Activated CD4-positive, alpha-beta T cell treated with anti-CD3 and anti-CD28 coated beads for 48 hours (primary cell): ENCODE measurements at regions not wholly inside any gene's neighbourhood (a gene's known extent, or its start where the extent isn't known, plus 50 kb on each side); places are given as distances from the start of the nearest gene placed in this dataset.

Experiments
- DNase-seq: peaks from one replicate; pipeline ENCODE4 v3.0.0-alpha.2; 2020

DNA sequence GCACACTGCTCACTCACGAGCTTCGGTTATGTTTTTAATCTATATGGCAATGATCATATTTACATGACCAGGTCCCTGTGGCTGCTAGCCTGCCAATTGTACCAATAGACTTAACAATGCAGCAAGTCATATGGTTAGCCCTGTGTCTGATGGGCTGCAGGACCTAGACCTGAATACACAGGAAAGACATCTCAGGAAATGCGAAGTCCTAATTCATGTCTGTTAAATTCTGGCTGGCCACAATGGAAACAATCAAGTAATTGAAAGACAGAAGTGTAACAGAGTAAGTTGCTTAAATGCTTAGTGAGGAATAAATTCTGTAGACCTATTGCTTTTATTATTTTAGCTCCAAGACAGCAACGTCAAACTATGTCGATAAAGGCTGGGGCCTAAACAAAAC is 112.4 kb upstream of the FZD8 start:
- no peak for DNase-seq

DNA sequence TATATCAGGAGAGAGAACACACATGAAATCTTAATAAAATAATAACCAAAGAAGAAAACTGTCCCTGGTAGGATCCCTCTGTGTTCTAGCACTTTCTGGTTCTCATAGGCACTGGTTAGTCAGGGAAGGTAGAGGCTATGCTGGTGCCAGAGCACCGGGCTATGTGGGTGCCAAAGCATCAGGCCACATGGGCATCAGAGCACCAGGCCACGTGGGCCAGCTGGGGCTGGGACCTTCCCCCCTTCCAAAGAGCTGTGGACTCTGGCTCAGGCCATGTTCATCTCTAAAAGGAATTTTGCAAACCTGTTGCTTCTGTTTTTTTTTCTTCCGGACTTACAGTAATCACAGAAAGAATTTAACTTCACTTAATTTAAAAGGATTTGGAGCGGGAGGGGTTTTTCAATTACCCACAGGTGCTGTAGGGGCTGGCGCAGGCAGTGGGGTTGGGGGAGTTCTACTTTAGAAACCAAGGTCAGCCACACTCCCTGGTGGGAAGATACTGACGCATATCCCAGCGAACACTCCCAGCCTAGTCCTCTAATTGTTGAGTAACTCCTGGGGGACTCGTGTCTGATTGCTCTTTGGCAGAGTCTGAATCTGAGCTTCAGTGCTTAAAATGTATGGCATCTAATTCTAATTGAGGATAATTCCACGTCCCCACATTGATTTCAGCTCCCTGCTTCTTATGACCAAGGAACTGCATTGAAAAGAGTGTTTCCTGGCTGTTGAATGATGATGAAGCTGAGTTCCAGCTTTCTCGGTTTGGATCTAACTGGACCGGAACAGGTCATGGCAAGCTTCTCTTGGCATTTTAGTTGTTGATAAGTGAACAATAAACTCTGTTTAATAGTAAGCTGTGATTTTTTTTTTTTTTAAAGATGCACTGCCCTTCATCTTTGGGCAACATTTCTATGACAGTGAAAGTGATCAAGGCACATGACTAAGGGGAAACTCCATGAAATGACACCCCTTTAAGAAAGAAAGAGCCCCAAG is 110.7 kb upstream of the FZD8 start:
- DNase-seq: no peak

DNA sequence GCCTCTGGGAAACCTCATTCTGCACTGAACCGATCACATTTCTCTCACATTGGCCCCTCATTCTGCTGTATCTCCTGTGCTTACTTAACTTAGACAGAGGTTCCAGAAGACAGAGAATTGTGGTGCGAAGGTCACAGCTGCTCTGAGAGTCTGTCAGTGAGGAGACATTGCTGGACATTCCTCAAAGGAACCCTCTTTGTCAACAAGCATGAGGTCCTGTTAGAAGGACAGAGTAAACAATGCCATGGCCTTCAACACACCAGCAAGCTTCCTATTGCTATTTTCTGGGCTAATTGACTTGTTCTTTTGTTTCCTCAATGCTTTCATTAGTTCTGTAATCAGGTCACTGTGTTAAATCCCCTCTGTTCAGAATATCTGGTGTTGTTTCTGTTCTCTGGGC is 109.3 kb upstream of the FZD8 start:
- no peak for DNase-seq

DNA sequence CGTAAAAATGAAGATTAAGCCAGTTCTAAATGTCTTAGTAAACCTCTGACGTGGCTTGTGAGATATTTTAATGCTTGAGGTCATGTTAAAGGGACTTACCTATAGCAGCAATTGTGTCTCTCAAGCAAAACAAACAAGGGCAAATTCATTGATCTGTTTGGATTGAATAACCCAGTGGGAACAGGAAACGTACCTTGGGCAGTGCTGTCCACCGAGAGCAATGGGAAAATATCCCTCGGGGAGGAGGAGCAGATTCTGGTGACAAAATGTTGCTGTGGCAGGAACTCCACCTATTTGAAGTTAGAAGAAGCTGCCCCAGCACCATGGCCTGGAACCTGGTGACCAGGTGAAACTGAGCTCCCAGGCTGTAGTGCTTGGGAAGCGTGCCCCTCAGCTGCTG is 107.1 kb upstream of the FZD8 start:
- no peak for DNase-seq

DNA sequence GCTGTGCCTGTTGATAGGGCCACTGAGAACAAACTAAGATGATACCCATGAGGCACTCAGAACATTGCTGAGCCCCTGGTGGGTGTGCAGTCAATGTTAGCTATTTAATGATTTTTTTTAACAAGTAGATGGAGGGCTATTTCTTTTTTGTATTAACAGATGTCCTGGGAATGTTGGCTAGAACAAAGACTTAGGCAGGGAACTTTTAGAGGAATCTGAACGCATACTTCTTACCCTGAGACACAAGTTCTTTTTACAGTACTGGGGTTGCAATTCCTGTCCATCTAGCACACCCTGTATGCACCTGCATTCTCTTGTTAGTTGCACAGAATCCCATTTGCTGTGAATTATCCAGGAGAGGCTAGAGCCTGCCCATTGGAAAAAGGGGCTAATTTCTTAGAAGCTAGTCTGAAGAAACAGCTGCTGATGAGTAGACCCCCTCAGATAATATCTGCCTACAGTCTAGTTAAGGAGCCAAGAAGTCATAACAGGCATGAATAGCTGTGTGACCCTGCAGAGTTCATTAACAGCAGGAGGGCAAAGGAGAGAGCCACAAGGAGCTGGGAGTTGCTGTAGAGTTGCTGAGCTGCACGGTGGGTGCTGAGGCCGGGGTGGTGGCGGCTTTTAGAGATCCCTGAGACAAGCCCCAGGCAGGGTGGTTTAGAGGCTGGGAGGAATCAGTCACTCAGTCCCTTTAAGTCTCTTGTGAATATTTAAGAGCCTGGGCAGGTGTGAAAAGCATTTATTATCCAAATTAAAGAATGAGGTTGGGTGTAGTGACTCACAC is 103.7 kb upstream of the FZD8 start:
- DNase-seq: no peak

DNA sequence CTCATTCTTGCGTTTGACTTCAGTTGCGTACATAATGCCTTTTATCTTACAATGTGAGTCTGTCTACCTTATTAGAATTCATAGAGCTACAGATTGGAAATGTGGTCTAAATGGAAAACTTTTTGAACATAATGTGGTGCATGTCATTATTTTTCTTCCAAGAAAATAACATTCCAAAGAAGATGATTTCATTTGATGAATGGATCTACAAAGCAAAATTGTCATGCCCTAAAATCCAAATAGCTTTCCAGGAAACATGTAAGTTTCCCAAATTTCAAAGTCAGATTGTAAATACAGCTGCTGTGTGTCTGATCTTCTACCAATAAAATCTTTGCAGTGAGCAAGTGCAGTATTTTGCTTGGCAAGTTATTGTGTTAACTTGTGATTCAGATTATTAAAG is 101.8 kb upstream of the FZD8 start:
- no peak for DNase-seq

DNA sequence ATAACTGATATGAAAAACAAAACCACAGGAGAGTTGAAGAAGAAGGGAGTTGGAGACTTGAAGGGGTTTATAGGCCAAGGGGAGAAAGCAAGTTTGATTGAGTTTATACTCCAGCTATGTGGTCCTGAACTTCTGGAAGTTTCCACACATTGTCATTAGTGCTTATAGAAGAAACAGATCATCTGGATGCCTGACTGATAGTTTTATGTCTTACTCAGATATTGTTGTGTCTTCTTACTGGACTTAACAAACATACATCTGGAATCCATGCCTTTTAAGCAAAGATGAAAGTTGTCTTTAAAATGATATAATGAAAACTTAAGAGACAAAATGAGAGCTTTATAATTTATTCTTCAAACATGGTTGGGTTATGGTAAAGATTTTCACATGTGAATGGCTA is 101.3 kb upstream of the FZD8 start:
- DNase-seq: no peak

DNA sequence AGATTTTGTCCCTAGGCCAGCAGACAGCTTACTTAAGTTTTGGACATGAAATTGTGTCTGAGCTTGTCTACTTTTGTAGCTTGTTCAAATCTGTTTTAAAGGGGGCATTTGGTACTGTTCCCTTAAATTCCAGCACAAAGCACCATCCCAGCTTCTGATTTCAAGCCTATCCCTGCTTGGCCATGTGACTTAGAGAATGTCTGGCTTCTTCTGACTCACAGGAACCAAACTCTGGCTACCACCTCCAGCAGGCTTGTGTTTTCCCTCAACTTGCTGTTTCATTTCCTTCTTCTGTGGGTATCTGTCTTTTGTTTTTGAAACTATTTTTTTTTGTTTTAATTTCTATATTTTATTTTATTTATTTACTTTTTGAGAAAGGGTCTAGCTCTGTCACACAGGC is 97.9 kb upstream of the FZD8 start:
- no peak for DNase-seq

DNA sequence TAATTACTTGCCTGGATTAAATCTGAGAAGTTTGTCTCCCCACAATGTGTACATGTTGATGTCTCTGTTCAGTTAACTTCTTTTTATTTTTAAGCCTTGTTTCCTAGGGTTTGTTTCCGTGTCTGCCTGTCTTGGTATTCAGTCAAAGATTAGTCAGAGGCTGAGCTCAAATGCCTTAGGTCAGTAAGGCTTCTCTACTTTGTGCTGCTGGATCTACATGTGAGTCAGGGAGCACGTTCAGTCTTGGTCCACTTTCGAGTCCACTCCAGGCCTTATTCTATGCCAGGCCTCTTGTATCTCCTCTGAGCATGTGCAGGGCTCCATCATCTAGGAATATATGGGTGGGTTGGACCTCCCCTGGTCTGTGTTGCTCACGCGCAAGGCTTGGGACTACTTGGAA is 93.3 kb upstream of the FZD8 start:
- DNase-seq: no peak

DNA sequence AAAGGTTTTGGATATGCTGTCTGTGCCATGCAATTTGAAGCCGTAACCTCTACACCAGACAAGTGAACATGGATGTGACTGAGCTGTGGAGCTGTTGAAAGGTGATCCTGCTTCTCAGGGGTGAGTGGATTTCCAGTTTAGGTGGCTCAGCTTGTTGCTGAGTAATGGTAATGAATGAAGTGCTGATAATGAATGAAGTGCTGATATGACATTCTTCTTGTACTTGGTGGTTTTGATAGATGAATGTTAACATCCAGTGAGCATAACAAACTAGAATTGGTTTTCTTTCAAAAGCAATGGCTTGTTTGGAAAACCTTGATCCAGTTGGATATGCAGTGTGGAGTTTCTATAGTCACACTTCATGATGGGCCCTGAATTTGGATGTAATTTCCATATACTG is 89.7 kb upstream of the FZD8 start:
- no peak for DNase-seq

DNA sequence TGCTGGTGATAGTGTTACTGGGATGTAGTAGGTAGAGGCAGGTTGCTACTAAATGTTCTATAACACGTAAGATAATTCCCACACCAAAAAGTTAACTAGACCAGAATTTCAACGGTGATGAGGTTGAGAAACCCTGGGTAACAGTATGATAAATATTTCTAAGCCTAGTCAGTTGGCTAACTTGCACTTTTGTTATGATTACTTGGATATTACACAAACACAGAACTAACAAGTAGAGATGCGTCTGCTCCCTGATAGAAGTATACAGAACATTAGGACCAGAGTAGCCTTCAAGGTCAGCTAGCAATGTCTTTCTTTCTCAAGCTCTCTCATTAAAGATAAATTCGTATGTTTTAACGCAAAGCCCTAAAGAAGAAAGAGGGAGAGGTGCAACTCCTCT is 86.2 kb upstream of the FZD8 start:
- no peak for DNase-seq

DNA sequence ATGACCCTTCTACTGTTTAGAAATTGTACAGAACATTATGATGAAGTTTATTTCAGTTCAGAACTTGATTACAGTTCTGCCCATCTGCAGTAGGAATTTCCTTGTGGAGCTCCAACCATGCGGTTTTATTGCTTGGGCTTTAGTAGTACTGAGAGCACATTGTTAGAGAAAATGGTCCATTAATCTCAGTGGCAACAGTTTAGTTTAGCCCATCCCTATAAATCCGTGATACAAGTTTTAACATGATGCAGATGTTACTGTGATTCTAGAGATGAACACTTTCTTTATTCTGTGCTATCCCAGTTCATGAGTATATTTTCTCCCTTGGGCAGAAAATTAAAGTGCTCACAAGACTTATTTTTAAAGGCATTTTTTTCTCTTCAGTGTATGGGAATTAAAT is 84.8 kb upstream of the FZD8 start:
- DNase-seq: no peak

DNA sequence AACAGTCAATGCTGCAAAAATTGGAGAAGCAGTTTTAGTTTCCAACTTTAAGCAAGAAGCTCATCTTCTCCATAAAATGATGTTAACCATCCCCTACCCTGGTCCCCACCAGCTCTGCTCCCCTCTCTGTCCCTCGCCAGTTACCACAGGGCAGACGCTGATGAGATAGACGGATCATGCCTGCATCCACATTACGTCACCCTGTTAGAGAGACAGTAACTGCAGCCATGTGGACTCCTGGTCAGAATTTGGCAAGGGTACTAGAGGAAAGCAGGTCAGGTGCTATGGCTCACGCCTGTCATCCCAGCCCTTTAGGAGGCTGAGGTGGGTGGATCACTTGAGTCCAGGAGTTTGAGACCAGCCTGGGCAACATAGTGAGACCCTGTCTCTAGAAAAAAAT is 81.9 kb upstream of the FZD8 start:
- DNase-seq: no peak

DNA sequence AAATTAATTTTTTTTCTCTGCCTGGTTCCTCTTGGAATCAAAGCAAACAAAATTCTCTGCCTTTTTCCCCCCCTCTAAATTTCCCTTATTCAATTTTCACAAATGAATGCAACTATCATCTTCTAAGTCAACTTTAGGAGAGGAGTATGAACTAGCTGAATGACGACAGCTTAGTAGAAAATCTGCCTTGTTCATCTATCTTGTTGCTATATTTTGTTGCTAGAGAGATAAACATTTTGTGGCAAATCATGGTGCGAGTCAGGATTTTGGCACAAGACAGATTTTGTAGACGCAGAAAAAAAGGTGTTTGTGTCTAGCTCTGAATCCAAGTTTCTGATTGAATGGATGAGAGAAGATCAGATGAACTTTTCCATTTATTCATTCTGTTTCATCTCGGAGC is 81.0 kb upstream of the FZD8 start:
- no peak for DNase-seq

DNA sequence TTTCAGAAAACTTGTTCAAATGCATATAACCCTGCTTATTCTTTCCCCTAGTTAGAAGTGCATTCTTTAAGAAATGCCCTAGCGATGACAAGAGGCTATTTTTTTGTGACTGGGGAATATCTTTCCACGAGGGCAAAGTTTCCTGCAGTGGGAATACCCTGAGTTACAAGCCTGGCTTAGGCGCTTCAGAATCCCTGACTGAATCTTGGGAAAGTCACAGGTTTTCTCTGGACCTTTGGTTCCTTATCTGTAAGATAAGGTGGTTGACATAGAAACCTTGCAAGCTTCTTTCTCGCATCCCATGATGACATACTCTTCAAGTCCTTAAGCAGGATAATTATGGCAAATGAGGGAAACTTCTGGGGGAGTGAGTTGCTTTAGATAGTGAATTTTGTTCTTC is 80.5 kb upstream of the FZD8 start:
- DNase-seq: no peak

DNA sequence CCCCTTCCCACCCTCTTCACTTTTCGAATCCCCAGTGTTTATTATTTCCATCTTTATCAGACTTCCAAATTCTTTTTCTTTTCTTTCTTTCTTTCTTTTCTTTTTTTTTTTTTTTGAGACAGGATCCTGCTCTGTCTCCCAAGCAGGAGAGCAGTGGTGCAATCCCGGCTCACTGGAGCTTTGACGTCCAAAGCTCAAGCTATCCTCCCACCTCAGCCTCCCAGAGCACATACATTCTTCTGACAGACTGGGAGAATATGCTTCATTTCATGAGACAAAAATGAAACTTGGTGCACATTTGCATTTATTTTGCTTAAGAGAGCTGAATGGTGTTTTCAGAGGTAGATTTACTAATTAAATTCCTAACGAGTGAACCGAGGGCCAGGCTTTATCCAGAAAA is 80.1 kb upstream of the FZD8 start:
- DNase-seq: no peak

DNA sequence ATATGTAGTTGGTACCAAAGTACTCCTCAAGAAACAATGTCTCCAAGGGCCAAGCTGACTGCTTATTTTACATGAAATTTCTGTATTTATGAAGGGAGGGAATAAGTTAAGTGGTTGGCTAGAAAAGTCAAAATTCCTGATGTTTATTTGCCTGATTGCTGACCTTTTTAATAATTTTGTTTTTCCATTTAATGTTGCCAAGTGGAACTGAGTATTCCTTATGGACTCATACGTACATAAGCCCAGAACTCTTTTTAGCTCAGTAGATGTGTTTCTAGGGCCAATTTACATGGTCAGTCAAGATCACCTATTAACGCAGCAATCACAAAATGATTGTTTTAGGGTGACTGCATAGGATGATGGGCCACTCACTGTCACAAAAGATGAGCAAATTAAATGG is 78.3 kb upstream of the FZD8 start:
- no peak for DNase-seq

DNA sequence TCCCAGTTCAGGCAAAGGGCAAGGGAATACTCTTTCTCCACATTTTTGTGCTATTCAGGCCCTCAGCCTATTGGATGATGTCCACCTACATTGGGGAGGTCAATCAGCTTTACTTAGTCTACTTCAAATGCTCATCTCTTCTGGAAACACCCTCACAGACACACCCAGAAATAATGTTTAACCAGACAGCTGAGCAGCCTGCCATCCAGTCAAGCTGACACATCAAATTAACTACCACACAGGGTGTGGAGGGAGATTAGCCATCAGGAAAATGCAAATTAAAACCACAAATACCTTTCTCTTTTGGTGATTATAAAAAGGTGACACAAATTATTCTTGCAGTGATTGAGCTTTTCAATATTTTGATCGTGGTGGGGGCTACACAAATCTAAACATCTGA is 74.7 kb upstream of the FZD8 start:
- no peak for DNase-seq

DNA sequence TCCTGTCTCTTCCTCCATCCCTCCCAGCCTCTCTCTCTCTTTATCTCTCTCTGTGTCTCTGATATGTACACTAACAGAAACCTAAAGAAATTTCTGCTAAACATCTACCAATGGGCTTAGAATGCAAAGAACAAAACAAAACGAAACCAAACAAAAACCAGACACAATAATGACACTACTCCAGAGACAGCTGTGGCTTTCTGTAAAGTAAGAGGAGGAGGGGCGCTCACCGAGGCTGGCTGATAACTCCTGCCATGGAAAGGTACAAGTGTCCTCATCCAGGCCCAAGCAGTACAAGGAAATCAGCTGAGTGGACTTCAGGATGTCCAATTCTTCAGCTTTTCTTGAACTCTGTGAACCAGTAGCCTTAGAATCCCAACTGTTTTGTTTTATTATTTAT is 70.4 kb upstream of the FZD8 start:
- DNase-seq: no peak

DNA sequence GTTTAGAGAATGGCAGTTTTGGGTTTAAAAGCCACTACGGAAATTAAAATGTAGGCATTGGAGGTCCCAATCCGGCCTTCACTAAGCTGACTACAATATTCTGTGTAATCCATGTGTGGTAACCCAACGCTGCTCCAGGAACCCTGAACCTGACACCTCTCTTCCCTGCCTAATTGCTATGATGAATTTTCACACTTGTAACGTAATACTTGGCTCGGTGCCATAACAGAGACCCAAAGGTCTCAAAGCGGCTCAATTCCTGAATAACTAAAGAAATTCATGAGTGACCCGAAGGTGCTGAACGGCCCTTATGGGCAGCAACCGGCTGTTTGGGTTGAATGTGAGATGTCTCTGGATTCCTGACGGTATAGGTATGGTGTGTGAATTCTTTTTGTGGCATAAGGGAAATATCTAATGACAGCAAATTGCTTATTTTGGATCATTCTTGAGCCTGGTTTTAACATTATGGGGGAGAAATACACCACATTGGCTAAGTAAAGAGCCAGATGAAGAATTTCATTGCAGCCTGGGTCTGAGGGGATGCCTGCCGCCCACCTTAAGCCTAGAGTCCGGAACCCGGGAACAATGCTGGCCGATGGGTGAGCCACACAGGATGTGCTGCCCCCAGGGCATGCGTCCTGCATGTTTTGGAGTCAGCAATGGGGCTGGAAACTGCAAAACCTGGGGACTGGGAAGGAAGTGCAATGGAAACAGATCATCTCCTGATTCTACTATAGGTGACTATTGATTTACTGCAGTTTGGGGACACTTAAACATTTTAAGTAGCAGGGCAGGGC is 69.7 kb upstream of the FZD8 start:
- no peak for DNase-seq

DNA sequence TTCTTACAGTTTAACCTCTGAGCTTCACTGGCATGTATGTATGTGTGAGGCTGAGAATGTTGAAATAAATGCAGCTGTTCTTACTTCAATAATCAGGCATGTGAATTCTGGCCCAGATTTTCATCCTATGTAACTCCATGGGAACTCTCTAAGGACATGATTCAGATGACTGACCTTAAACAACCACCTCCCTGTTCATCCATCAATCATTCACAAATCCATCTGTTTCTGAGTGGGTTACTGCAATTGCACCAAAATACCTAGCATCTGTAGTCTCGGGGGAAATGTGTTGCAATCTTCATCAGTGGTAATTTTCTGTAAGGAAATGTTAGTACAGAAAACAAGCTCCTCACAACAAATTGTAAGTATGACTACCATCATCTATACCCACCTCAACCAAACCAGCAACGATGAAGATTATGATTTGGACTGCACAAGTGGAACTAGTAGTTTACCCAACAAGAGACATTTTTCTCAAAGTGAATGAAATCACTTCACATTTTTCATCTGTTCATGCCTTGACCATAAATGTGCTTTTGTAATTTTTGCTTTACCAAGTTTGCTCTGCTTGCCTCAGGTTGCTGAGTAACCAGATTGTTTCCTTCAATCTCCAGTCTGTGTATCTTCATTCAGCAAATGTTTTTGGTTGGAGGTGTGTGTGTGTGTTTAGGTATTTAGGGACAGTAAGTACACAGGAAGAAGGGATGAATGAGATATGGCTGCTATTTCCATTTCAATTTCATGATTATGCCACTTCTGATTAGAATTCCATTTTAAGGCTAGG is 65.7 kb upstream of the FZD8 start:
- no peak for DNase-seq

DNA sequence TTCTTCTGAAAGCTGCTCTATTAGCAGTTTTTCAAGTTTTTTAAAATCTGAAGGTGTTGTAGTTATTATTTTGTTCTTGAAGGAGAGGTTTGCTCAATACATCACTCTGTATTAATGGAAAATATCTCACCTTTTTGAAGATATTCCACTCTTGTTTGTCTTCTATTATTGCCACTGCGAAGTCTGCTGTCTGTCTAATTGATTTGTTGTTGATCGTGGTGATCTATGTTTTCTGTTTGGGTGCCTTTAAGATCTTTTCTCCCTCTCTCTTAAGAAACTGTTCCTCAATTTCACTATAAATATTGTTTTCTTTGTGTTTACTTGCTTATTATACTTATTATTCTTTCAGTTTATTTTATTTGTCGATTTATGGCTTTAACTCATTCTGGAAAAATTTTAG is 64.9 kb upstream of the FZD8 start:
- DNase-seq: no peak

DNA sequence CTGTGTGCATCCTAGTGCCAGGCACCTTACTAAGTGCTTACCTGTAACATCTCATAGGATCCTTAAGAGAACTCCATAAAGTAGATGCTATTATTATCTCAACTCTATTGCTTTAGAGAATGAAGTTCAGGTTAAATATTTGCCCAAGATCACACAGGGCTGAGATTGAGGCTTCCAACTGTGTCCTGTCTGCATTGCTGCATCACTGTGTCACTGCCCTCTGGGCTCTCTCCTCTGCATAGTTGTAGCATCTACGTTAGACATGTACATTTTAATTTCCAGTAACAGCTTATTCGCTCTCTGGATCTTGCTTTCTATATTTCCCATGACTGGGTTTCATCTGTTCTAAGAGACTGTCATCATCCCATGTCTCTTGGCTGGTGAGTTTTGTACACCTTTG is 63.6 kb upstream of the FZD8 start:
- DNase-seq: no peak
